HG03159 (cell line): ENCODE measurements at regions not wholly inside any gene's neighbourhood (a gene's known extent, or its start where the extent isn't known, plus 50 kb on each side); places are given as distances from the start of the nearest gene placed in this dataset.
"Not testable (repeated sequence)": the region's sequence is repeated elsewhere in the genome, so short reads cannot be mapped to it uniquely, and the experiment has no call there.

Source experiments
- ATAC-seq: cut with Tn5 transposase; IDR thresholded peaks from one replicate; pipeline ENCODE4 v1.9.1; 2021; ENCODE audit warnings: mild to moderate bottlenecking, moderate library complexity; ENCODE audit not compliant: unreplicated experiment

DNA sequence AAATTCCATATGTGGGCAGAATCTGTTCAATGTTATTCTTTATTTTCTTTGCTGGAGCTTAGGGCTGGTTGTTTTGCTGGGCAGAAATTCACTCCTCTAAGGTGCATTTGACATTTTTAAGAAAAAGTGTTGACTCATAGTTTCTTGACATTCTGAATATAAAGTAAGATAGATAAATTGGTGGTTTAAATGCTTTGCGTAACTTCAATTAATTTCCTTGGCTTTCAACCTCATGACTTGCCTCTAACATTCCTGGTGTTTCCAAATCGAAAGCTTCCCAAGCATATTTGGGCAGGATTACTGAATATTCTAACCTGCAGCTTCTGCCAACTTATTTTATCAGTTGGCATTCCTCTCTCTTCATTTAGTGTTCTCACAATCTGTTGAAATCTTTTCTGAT lies 718.7 kb upstream of the ADGRB3 start:
- ATAC-seq = no peak

GRCh38 chr6:67914419-67914818 lies 720.7 kb upstream of the ADGRB3 start:
- ATAC-seq = no peak

DNA sequence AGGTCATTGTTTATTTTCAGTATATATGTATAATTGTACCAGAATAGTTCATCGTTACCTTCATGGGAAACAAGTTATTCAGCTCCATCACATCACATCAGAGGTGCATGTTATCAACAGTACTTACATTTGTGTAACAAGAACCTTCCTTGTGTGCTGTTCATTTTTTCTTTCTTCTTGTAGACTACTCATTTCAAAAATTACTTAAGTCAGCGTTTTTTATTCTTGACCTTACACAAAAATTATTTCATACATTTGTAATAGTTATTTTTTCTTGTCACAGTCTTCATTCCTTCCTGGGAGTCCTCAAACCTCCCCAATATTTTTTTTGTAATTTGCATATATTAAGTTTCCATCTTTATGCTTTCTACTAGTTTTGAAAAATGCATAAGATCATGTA lies 725.7 kb upstream of the ADGRB3 start:
- no peak for ATAC-seq

DNA sequence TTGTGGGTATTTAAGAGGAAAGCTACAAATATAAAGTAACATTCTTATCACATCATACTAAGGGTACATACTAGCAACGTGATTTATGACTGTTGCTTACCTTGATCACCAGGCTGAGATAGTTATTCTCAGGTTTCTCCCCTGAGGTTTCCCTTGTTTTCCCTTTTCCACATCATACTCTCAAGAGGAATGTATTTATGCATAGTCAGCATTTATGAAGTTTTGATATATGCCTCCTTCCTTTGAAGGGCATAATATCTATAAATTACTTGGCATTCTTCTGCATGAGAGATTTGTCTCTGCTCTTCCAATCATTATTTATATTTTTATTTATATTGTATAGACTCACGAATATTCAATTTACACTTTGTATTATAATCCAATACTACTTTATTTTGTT lies 726.7 kb upstream of the ADGRB3 start:
- ATAC-seq = no peak

GRCh38 chr6:67904735-67905134 lies 730.3 kb upstream of the ADGRB3 start:
- ATAC-seq = not testable (repeated sequence)

DNA sequence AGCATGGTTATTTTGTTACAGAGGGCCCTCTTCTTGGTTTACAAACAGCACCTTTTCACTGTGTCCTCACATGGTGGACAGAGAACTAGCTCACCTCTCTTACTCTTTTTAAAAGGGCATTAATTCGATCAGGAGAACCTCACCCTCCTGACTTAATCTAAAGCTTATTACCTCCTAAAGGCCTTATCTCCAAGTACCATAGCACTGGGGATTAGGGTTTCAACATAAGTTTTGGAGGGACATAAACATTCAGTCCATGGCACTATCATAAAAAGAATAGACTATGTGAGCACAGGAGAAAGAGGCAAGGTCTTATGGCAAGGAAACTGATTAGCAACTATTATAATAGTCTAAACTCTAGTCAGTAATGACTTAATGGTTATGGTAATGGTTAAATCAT lies 736.2 kb upstream of the ADGRB3 start:
- ATAC-seq = no peak

- no peak for ATAC-seq
Observed at GRCh38 chr6:67897998-67898607, 737.0 kb upstream of the ADGRB3 start.

GRCh38 chr6:67896476-67896875 lies 738.6 kb upstream of the ADGRB3 start:
- no peak for ATAC-seq

- ATAC-seq = no peak
Observed at GRCh38 chr6:67889682-67889995, 745.4 kb upstream of the ADGRB3 start.

- ATAC-seq = peak; percentile 68
Observed at GRCh38 chr6:67888886-67889681, 746.0 kb upstream of the ADGRB3 start.

DNA sequence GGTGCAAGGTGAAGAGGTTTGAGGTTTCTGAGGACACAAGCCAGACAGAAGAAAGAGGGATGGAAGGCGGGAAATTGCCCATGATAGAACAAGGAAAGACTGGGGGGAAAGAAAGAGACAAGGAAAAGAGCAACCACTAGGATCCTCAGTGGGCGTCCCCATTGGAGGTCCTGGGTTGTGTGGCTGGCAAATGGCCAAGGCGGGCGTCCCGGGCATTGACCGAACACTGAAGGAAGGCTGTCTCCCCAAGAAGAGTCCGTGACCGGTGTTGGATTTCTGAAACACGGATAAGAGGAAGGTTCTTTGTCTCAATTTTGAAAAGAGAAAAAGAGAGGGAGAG lies 746.6 kb upstream of the ADGRB3 start:
- ATAC-seq = no peak

DNA sequence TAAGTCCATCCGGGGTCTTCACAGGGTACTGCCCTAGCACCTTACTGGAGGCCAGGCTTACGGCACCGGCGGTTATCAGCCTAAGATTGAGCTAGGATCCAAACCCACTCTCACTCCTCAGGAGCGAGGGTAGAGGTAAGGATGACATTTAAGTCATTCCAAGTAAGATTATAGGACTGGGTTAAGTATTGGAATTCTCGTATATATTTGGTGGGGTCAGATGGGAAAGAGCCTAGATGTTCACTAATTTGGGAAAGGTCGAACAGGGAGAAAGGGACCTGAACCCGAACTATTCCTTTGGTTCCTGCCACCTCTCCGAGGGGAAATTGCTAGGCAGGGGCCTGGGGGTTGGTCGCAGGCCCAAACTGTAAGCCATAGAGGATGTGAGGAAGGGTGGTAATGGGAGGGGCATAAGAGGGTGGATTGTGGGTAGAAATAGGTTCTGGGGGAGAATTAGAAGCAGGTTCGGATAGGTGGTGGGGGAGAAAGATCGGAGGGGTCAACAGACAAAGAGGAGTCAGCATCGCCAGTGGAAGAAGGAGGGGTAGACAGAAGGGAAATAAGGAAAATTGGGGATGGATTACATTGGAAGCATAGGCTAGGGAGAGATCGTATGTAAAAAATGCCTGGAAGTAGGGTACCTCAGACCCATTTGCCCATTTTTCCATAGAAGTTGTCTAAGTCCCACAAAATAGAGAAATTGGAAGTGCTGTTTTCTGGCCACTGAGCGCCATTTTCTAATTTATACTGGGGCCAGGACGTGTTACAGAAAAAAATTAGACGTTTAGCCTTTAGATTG lies 747.1 kb upstream of the ADGRB3 start:
- ATAC-seq = no peak

DNA sequence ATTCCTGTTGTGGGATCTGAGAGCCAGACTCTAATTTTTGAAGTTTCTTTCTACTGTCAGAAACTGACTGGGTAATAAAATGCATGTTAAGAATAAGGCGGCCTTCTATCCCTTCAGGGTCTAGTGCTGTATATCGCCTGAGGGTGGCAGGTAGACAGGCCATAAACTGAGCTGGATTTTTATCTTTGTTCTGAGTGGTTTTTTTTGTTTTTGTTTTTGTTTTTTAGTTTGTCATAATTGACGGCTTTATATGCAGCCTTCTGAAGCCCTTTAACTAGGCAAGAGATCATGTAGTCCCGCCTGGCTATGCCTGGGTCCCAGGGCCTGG lies 747.7 kb upstream of the ADGRB3 start:
- ATAC-seq = no peak

DNA sequence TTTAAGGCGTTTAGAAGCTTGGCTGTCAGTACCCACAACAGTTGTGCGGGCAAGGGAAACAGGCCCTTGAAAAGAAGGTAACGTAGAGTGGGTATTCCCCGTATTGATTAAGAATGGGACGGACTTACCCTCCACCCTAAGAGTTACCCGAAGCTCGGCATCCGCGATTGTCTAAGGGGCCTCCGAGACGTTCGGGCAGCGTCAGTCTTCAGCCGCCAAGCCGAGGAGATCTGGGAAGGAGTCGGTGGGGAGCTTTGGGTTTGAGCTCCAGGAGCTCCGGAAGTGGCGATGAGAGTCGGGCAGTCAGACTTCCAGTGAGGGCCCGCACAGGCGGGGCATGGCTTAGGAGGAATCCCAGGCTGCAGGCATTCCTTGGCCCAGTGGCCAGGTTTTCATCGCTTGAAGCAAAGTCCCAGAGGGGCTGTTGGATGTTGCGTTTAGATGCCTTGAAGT lies 748.2 kb upstream of the ADGRB3 start:
- no peak for ATAC-seq

GRCh38 chr6:67886036-67886707 lies 748.9 kb upstream of the ADGRB3 start:
- no peak for ATAC-seq

DNA sequence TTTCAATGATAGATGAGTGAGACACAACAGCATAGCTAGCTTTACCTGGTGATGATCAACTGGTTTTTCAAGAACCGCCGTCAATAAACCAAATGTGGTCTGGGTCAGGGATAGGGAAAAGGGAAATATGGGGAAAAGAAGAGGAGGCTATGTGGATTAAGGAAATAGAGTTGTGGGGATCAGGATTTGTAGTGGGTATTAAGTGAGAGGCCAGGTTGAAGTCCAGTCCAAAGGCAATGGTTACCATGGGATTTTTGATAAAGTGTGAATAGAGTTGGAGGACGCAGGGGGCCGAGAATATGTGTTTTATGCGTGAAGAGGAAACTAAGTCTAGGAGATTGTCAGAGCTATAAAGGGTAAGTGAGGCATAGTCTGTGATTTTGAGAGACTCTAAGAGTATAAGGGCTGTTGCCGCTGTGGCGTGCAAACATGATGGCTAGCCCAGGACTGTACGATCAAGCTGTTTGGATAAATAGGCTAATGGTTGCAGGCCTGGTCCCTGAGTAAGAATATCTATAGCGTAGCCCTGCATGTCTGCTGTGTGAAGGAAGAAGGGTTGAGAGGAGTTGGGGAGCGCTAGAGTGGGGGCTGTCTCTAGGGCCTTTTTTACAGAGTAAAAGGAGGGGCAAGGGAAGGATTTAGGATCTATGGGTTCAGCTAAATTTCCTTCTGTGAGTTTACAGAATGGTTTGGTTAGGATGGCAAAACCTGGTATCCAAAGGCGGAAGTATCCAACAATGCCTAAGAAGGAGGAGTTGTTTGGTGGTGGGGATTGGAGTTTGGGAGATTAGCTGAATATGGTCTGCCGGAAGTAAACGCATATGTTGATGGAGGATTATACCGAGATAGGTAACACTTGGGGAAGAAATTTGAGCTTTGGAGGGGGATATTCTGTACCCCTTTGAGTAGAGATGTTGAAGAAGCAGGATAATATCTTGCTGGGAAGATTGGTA lies 749.7 kb upstream of the ADGRB3 start:
- no peak for ATAC-seq

- ATAC-seq = no peak
Observed at GRCh38 chr6:67884442-67884841, 750.6 kb upstream of the ADGRB3 start.

DNA sequence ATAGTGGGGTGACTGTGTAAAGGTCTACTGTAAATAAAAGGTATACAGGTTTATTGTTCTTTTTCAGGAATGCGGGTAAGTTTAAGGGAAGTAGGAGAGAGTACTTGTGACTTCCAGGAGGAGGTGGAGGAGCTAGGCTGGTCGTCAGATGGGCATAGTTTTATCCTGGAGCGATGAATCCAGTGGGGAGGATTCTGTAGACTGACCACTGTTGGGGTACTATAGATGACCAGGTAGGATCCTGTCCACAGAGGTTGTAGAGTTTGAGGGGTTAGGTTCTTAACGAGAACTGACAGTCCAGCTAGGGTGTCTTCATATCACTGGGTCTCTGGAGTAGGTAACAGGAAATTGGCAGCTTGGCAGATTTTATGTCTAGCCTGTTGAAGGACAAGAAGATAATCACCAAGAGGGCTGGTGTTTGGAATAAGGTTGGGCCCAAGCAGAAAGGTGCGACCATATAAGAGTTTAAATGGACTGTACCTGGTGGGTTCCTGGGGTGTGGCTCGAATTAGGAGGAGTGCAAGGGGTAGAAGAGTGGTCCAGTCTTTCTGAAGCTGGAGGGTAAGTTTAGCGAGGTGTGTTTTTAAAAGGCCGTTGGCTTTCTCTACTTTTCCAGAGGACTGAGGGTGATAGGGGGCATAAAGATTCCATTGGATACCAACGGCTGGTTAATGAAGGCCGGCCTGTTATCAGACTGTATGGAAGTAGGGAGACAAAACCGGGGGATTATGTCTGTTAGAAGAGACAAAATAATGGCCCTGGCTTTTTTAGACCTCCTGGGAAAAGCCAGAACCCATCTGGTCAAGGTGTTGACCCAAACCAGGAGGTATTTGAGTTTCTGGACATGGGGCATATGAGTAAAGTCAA lies 751.3 kb upstream of the ADGRB3 start:
- ATAC-seq = no peak

DNA sequence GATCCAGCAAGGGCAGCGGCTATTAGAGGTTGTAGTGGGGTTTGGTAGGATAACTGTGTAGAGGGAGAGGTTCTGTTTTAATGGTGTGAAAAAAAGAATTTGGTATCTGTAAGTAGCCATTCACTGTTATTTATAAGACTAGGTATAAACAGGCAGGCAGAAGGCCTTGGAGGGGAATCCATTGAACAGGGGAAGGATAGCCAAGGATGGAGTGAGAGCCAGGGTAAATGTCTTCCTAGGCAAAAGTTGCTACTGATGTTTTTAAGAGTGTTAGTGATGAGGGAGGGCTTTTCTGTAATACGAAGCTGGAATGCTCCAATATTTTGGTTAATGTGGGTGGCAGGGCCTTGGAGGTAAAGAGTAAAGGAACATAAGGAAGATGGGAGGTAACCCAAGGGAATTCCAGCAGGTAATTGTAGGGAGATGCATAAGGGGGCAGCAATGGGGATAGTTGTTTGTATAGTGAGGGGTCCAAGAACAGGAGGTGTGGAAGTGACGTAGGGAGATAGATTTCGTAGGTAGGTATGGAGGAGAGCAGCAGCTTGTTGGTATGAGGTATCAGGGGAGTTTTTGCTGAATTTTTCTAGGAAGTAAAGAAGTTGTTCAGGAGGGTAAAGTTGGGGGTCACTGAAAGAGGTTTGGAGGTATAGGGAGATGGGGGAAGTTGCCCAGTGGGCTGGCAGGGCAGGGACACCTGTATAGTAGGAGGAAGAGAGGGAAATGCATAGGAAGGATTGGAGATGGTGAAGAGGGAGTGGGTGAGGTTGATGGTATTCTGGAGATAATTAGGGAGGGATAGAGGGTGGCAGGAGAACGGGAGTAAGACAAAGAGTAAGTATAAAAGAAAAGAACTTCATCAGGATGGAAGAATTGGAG lies 752.4 kb upstream of the ADGRB3 start:
- ATAC-seq = no peak
